Activated naive CD8-positive, alpha-beta T cell treated with anti-CD3 and anti-CD28 coated beads, Interleukin-2, amount 50 U/mL, for 24 hours (primary cell): ENCODE measurements at regions not wholly inside any gene's neighbourhood (a gene's known extent, or its start where the extent isn't known, plus 50 kb on each side); places are given as distances from the start of the nearest gene placed in this dataset.

Source experiments
- ATAC-seq: fragments of 150-1000 bp; cut with Tn5 transposase; one replicate; pipeline ENCODE4 v1.10.0; 2021
- DNase-seq: peaks from one replicate; pipeline ENCODE4 v3.0.0; 2021
- H3K27ac Mint-ChIP-seq: one replicate; pipeline ENCODE4 v1.8.0; 2021; ENCODE audit warnings: mild to moderate bottlenecking, mixed read lengths
- H3K27me3 Mint-ChIP-seq: one replicate; pipeline ENCODE4 v1.8.0; 2021; ENCODE audit warnings: mixed read lengths
- H3K36me3 Mint-ChIP-seq: one replicate; pipeline ENCODE4 v1.8.0; 2021; ENCODE audit warnings: low read depth, mixed read lengths
- H3K4me1 Mint-ChIP-seq: one replicate; pipeline ENCODE4 v1.8.0; 2021; ENCODE audit warnings: mixed read lengths
- H3K4me3 Mint-ChIP-seq: one replicate; pipeline ENCODE4 v1.8.0; 2021; ENCODE audit warnings: mild to moderate bottlenecking, moderate library complexity, mixed read lengths
- H3K9me3 Mint-ChIP-seq: one replicate; pipeline ENCODE4 v1.8.0; 2021; ENCODE audit warnings: mixed read lengths

DNA sequence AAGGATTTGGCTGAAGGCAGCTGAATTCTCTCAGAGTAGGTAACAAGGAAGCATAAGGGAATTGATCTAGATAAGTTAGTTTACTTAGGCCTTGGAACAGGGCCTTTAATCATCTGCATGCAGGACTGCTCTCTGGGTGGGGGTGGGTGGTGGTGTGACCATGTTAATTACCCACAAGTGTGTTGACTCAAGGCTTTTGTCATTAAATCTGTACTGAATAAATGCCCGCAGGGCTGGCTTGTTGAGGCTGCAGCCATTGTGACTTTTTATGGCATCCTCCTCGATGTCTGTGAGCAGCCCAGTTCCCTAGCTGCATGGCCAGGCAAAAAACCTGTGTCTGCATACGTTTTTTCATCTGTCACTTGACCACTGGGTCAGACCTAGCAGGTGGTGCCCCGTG lies 63.5 kb upstream of the ASCC3 start:
- Mint-ChIP-seq H3K36me3 (no peaks in the 10 kb centered on the region), H3K27ac (no peak overlapping the region), H3K9me3 (peaks cover 4% of the 10 kb centered on the region), H3K4me1 (no peaks in the 10 kb centered on the region), H3K4me3 (no peak overlapping the region), H3K27me3 (peaks cover 4% of the 10 kb centered on the region)
- DNase-seq (no peak), ATAC-seq (no peak)

DNA sequence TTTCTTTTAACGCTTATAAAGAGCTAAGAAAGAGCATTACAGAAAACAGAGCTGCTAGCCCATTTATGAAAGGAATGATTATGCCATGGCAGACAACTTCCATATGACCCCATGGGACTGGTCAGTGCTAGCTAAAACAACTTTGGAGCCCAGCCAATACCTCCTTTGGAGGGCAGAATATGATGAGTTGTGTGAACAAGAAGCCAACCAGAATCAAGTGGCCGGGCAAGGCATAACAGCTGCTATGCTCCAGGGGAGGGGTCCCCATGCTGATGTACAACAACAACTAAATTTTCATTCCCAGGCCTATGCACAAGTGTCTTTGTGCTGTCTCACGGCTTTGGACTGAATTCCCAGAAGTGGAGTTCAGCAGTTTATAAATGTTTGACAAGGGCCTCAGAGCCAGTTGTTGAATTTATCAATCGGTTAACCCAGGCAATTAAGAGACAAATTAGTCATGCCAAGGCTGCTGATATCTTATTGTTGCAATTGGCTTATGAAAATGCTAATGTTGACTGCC lies 65.0 kb upstream of the ASCC3 start:
- H3K36me3 Mint-ChIP-seq = no peaks in the 10 kb centered on the region
- H3K27me3 Mint-ChIP-seq = peaks cover 2% of the 10 kb centered on the region
- H3K27ac Mint-ChIP-seq = no peak overlapping the region
- DNase-seq (no peak), ATAC-seq (no peak)
- peaks cover 4% of the 10 kb centered on the region for H3K9me3 Mint-ChIP-seq
- no peak overlapping the region for H3K4me3 Mint-ChIP-seq
- H3K4me1 Mint-ChIP-seq = no peaks in the 10 kb centered on the region

DNA sequence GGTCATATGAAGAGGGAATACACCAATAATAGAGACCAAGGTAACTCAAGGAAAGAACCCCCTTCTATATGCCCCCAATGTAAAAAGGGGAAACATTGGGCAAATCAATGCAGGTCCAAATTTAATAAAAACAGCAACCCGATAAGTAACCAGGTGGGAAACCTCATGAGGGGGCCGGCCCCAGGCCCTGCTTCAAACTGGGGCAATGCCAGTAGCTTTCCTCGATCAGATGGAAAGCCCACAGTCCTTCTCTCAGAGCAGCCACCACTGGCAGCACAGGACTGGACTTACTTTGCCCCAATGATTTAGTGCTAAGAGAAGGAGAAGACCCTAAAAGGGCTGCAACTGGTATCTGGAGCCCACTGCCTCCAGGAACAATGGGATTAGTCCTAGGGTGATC lies 65.6 kb upstream of the ASCC3 start:
- Mint-ChIP-seq H3K4me1 (no peaks in the 10 kb centered on the region), H3K27ac (no peak overlapping the region), H3K9me3 (peaks cover 4% of the 10 kb centered on the region), H3K4me3 (no peak overlapping the region), H3K27me3 (peaks cover 2% of the 10 kb centered on the region), H3K36me3 (no peaks in the 10 kb centered on the region)
- DNase-seq = no peak
- ATAC-seq = no peak

DNA sequence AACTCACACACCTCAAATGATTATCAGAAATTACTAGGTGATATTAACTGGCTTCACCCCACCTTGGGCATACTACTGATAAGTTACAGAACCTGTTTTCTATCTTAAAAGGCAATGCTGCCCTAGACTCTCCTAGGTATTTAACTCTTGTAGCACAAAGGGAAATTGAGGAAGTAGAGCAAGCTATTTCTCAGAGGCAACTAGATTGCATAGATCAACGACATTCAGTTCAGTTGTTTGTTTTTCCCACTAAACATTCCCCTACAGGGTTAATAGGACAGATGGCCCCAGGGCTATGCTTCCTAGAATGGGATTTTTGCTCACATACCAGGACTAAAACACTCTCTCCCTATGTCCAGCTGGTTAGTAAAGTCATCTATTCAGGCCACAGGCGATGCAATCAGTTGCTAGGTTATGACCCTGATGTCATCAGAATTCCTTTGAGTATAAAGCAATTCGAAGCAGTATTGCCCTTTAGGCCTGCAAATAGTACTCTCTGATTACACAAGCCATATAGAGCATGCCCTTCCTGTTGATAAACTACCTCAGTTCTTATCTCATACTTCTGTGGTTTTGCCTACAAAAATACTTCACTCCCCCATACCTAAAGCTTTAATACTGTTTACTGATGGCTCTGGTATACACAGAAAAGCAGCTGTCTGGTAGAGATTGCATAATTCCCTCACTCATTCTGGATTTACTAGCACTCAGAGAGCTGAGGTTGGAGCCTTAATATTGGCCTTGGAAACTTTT lies 67.4 kb upstream of the ASCC3 start:
- Mint-ChIP-seq H3K36me3 (no peaks in the 10 kb centered on the region), H3K27ac (no peak overlapping the region), H3K27me3 (no peaks in the 10 kb centered on the region), H3K9me3 (peaks cover 4% of the 10 kb centered on the region), H3K4me1 (no peaks in the 10 kb centered on the region), H3K4me3 (no peak overlapping the region)
- ATAC-seq (no peak), DNase-seq (no peak)

DNA sequence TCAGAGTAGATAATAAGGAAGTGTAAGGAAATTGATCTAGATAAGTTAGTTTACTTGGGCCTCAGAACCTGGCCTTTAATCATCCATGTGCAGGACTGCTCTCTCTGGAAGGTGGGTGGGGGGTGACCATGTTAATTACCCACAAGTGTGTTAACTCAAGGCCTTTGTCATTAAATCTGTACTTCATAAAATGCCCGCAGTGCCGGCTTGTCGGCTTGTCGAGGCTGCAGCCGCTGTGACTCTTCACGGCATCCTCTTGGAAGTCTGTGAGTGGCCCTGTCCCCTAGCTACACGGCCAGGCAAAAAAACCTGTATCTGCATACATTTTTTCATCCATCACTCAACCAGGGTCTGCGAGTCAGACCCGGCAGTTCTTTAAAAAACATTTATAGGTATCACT lies 70.9 kb upstream of the ASCC3 start:
- ATAC-seq (no peak), DNase-seq (no peak)
- peaks cover 4% of the 10 kb centered on the region for H3K9me3 Mint-ChIP-seq
- H3K4me3 Mint-ChIP-seq = no peak overlapping the region
- H3K27me3 Mint-ChIP-seq = no peaks in the 10 kb centered on the region
- no peaks in the 10 kb centered on the region for H3K4me1 Mint-ChIP-seq
- no peak overlapping the region for H3K27ac Mint-ChIP-seq
- H3K36me3 Mint-ChIP-seq = no peaks in the 10 kb centered on the region

DNA sequence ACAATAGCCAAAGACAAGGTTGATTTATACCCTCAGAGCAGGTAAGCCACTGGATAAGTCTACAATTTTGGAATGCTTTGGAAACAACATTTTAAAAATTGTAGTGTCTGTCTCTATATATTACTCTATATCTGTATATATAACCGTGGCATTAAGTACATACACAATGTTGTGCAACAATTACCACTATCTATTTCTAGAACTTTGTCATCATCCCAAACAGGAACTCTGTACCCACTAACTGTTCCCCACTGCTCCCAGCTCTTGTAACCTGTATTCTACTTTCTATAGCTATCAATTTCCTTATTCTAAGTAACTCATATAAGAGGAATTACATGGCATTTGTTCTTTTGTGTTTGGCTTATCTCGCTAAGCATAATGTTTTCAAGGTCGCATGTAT lies 78.2 kb upstream of the ASCC3 start:
- ATAC-seq (no peak), DNase-seq (no peak)
- H3K27ac Mint-ChIP-seq = no peak overlapping the region
- H3K4me3 Mint-ChIP-seq = no peak overlapping the region
- peaks cover 6% of the 10 kb centered on the region for H3K27me3 Mint-ChIP-seq
- H3K9me3 Mint-ChIP-seq = no peaks in the 10 kb centered on the region
- H3K36me3 Mint-ChIP-seq = no peaks in the 10 kb centered on the region
- no peaks in the 10 kb centered on the region for H3K4me1 Mint-ChIP-seq

DNA sequence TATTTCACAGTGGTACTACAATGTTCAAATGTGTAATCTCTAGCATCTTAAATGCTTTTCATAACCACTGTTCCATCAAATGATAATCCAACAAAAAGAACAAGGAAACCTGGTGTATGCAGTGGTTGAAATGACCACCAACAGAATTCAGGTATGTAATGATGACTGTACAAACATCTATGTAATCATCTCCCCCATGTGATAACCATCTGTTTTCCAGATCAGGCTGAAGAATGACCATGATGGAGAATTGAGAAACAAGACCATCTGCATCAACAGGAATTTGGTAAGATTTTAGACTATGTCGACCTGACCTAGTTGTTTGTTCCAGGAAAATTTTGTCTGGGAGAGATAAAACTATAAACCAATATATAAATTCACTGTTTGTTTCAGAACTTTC lies 81.3 kb upstream of the ASCC3 start:
- Mint-ChIP-seq H3K36me3 (no peaks in the 10 kb centered on the region), H3K4me1 (no peaks in the 10 kb centered on the region), H3K27ac (no peak overlapping the region), H3K9me3 (no peaks in the 10 kb centered on the region), H3K4me3 (no peak overlapping the region), H3K27me3 (peaks cover 8% of the 10 kb centered on the region)
- no peak for DNase-seq
- no peak for ATAC-seq

DNA sequence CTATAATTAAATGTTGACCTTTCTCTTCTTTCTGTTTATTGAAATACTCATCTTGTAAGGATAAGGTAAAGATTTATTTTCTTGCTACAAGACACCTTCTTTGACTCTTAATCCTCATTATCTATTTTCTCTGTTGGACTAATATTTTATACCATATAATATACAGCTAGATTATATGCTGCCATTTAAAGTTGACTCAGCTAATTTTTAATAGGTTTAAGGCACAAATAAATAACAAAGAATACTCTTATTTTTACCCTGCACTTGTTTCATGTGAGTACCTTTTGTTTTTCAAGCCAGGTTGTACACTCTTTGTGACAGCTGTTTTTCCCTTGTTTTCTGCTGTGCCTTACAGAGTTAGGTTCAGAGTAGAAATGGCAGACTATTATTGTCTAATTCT lies 83.9 kb upstream of the ASCC3 start:
- Mint-ChIP-seq H3K27ac (no peak overlapping the region), H3K9me3 (peaks cover 12% of the 10 kb centered on the region), H3K27me3 (peaks cover 10% of the 10 kb centered on the region), H3K4me3 (no peak overlapping the region), H3K36me3 (no peaks in the 10 kb centered on the region), H3K4me1 (no peaks in the 10 kb centered on the region)
- ATAC-seq (no peak), DNase-seq (no peak)

DNA sequence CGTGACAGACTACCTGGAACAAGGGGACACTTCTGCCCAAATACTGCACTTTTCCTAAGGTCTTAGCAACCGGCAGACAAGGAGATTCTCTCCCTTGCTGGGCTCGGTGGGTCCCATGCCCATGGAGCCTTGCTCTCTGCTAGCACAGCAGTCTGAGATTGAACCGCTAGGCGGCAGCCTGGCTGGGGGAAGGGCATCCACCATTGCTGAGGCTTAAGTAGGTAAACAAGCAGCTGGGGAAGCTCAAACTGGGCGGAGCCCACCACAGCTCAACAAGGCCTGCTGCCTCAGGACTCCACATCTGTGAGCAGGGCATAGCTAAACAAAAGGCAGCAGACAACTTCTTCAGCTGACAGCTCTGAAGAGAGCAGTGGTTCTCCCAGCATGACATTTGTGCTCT lies 87.8 kb upstream of the ASCC3 start:
- Mint-ChIP-seq H3K27me3 (peaks cover 4% of the 10 kb centered on the region), H3K27ac (no peak overlapping the region), H3K36me3 (no peaks in the 10 kb centered on the region), H3K4me3 (no peak overlapping the region), H3K4me1 (no peaks in the 10 kb centered on the region), H3K9me3 (peaks cover 25% of the 10 kb centered on the region)
- DNase-seq = no peak
- no peak for ATAC-seq

DNA sequence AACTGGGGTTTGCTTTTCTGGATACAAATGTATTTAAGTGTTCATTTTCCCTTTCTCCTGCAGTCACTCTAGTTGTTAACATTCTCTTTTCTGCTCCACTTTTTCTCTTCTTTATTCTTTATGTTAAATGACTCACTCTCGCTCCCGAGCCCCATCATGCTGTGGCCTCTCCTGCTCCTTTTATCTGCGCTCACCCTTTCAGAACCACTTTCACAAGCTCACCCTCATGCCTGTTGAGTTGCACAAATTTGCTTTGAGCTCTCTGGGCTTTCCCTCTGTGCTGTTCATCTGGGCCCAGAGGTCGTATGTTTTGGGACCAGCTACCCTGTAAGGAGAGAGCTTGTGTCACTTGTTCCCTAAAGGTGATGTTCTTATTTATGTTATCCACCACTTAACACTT lies 98.1 kb upstream of the ASCC3 start:
- no peak for ATAC-seq

DNA sequence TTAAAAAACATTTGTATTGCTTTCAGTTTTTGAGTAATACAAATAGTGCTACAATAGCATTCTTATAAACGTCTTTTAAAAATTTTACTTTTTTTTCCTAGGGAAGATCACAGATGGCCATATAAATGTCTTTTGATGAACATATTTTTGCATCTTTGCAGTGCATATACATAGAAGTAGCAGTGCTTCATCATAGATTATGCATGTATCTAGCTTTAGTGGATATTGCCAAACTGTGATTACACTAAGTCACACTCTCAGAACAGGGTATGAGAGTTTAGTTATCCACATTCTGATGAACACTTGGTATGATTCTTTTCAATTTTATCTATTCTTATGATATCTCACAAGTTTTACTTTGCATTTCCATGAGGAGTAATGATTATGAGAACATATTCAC lies 99.8 kb upstream of the ASCC3 start:
- peaks cover 3% of the 10 kb centered on the region for H3K9me3 Mint-ChIP-seq
- H3K4me1 Mint-ChIP-seq = no peaks in the 10 kb centered on the region
- DNase-seq (no peak), ATAC-seq (no peak)
- no peak overlapping the region for H3K4me3 Mint-ChIP-seq
- no peaks in the 10 kb centered on the region for H3K36me3 Mint-ChIP-seq
- no peaks in the 10 kb centered on the region for H3K27me3 Mint-ChIP-seq
- no peak overlapping the region for H3K27ac Mint-ChIP-seq

More for the DNA sequence above, 98.1 kb upstream of the ASCC3 start:
- H3K27ac Mint-ChIP-seq = no peak overlapping the region
- H3K36me3 Mint-ChIP-seq = no peaks in the 10 kb centered on the region
- peaks cover 3% of the 10 kb centered on the region for H3K9me3 Mint-ChIP-seq
- no peaks in the 10 kb centered on the region for H3K4me1 Mint-ChIP-seq
- H3K4me3 Mint-ChIP-seq = no peak overlapping the region
- no peaks in the 10 kb centered on the region for H3K27me3 Mint-ChIP-seq
- no peak for DNase-seq

DNA sequence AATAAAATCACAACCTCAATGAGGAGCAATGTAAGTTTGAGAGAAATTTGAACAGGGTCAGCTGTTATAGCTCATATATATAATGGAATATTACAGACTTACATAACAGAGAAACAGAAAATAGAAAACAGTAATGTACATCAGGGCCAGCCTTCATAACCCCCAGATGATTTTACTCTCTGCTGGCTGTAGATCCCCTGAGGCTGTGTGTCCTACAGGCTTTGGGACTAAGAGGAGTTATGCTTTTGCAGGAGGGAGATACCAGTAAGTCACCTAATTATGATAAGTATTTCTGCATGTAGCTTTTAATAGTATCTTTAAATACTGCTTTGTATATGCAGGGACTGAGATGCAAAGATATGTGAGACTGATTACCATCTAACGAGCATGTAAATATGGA lies 105.8 kb upstream of the ASCC3 start:
- H3K4me1 Mint-ChIP-seq = no peaks in the 10 kb centered on the region
- ATAC-seq (no peak), DNase-seq (no peak)
- H3K36me3 Mint-ChIP-seq = no peaks in the 10 kb centered on the region
- no peaks in the 10 kb centered on the region for H3K27me3 Mint-ChIP-seq
- H3K4me3 Mint-ChIP-seq = no peak overlapping the region
- no peak overlapping the region for H3K27ac Mint-ChIP-seq
- H3K9me3 Mint-ChIP-seq = peaks cover 3% of the 10 kb centered on the region

DNA sequence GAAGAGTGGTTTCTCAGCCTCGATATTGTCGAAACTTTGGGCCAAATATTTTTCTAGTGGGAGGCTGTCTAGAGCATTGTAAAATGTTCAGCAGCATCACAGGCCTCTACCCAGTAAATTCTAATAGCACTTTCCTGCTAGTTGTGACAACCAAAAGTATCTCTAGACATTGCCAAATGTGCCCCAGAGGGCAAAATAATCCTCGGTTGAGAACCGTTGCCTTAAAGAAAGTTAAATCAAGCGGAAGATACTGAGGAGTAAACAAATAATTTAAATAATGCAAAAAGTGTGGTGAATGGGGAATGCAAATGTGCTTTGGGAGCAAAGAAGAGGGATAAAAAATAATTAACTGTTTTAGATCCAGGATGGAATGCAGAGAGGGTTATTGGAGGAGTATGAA lies 106.4 kb upstream of the ASCC3 start:
- Mint-ChIP-seq H3K36me3 (no peaks in the 10 kb centered on the region), H3K27ac (no peak overlapping the region), H3K9me3 (peaks cover 3% of the 10 kb centered on the region), H3K4me3 (no peak overlapping the region), H3K27me3 (no peaks in the 10 kb centered on the region), H3K4me1 (no peaks in the 10 kb centered on the region)
- no peak for ATAC-seq
- DNase-seq = no peak

DNA sequence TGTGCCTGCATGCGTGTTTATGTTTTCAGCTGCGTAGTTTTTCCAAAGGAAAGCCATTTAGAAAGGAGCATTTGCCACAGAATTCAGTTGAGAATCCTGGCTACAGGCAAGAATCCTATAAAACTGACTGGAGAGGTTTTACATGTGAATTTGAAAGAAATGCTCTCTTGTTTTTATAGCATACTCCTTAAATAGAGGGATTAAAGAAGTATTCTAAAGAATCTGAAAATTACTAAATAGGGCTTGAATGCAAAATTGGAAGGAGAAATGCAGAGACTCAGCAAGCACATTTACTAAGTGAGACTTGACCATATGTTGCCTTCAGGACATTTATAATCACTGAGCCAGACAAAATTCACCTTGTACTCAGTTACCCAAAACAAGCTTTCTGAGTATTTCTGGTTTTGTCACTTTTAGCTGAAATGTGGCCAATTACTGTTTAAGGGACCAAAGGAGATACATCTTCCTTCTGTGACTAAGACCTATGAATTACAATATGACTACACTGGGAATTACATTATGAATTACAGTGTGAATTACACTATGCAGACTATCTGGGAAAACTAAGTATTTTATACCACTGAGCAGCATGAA lies 107.4 kb upstream of the ASCC3 start:
- H3K36me3 Mint-ChIP-seq = no peaks in the 10 kb centered on the region
- H3K27me3 Mint-ChIP-seq = no peaks in the 10 kb centered on the region
- DNase-seq = no peak
- no peak overlapping the region for H3K4me3 Mint-ChIP-seq
- no peaks in the 10 kb centered on the region for H3K4me1 Mint-ChIP-seq
- ATAC-seq = no peak
- H3K27ac Mint-ChIP-seq = no peak overlapping the region
- no peaks in the 10 kb centered on the region for H3K9me3 Mint-ChIP-seq

DNA sequence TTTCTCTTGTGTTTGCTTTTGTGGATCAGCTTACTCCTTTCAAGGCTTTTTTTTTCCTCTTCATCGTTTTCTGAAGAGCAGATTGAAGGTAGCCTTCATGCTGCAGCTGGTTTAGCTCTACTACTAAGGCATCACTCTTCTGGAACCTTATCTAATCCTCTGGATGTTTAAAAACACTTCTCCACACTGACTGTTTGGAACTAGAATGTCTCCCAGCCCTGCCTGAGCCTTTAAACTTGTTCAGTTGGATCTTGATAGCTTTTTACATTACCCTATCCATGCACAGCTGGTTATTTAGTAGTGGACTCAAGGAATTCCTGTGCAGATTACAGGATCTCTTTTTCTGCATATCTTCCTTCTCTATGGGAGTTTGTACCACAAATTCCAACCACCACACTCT lies 108.9 kb upstream of the ASCC3 start:
- ATAC-seq (no peak), DNase-seq (no peak)
- no peak overlapping the region for H3K4me3 Mint-ChIP-seq
- H3K27ac Mint-ChIP-seq = no peak overlapping the region
- H3K4me1 Mint-ChIP-seq = no peaks in the 10 kb centered on the region
- H3K27me3 Mint-ChIP-seq = no peaks in the 10 kb centered on the region
- H3K36me3 Mint-ChIP-seq = no peaks in the 10 kb centered on the region
- no peaks in the 10 kb centered on the region for H3K9me3 Mint-ChIP-seq
